ENCODE measurements at regions not wholly inside any gene's neighbourhood (a gene's known extent, or its start where the extent isn't known, plus 50 kb on each side); places are given as distances from the start of the nearest gene placed in this dataset.

GRCh38 chr12:82090165-82090564, 268.0 kb downstream of the CCDC59 start:
- H2AFZ ChIP-seq (ENCODE audit: low read depth, low read length), result no peak overlapping the region
- no peaks in the 10 kb centered on the region for H3K36me3 ChIP-seq (replicated peaks; ENCODE audit: low read depth, low read length)
- no peaks in the 10 kb centered on the region for H3K27me3 ChIP-seq (ENCODE audit: low read depth, low read length)
- H3K4me3 ChIP-seq (ENCODE audit: low read length), result no peak overlapping the region
- no peak overlapping the region for H3K4me2 ChIP-seq (ENCODE audit: low read length)
- no peaks in the 10 kb centered on the region for H3K79me2 ChIP-seq (ENCODE audit: low read length)
- no peaks in the 10 kb centered on the region for H4K20me1 ChIP-seq (ENCODE audit: insufficient read depth, low read length)
- H3K4me1 ChIP-seq (ENCODE audit: low read length), result no peaks in the 10 kb centered on the region
- no peak overlapping the region for H3K27ac ChIP-seq (ENCODE audit: low read length)
- H3K9ac ChIP-seq (ENCODE audit: low read length), result no peak overlapping the region
- no peaks in the 10 kb centered on the region for H3K9me3 ChIP-seq (ENCODE audit: insufficient read depth, low read length)
- TF ChIP-seq CTCF (IDR thresholded peaks at IDR 0.05; ENCODE audit: low read depth, low read length) (no peak), EZH2phosphoT487 (IDR thresholded peaks at IDR 0.05; ENCODE audit: low read depth) (no peak)

- Histone ChIP-seq H3K27me3 (ENCODE audit: low read depth, low read length) (no peaks in the 10 kb centered on the region), H3K4me3 (ENCODE audit: low read length) (no peak overlapping the region), H3K79me2 (ENCODE audit: low read length) (no peaks in the 10 kb centered on the region), H3K36me3 (replicated peaks; ENCODE audit: low read depth, low read length) (no peaks in the 10 kb centered on the region), H3K4me1 (ENCODE audit: low read length) (no peaks in the 10 kb centered on the region), H2AFZ (ENCODE audit: low read depth, low read length) (no peak overlapping the region), H3K27ac (ENCODE audit: low read length) (no peak overlapping the region), H4K20me1 (ENCODE audit: insufficient read depth, low read length) (no peaks in the 10 kb centered on the region), H3K9me3 (ENCODE audit: insufficient read depth, low read length) (no peaks in the 10 kb centered on the region), H3K9ac (ENCODE audit: low read length) (no peak overlapping the region), H3K4me2 (ENCODE audit: low read length) (no peak overlapping the region)
- no peak for TF ChIP-seq EZH2phosphoT487 (IDR thresholded peaks at IDR 0.05; ENCODE audit: low read depth)
- no peak for TF ChIP-seq CTCF (IDR thresholded peaks at IDR 0.05; ENCODE audit: low read depth, low read length)
Measured at GRCh38 chr12:82089369-82090121, 268.6 kb downstream of the CCDC59 start.

- H3K4me2 ChIP-seq (ENCODE audit: low read length), result no peak overlapping the region
- H3K36me3 ChIP-seq (replicated peaks; ENCODE audit: low read depth, low read length), result no peaks in the 10 kb centered on the region
- no peaks in the 10 kb centered on the region for H3K27me3 ChIP-seq (ENCODE audit: low read depth, low read length)
- no peak overlapping the region for H3K9ac ChIP-seq (ENCODE audit: low read length)
- no peak overlapping the region for H3K4me3 ChIP-seq (ENCODE audit: low read length)
- H3K79me2 ChIP-seq (ENCODE audit: low read length), result no peaks in the 10 kb centered on the region
- H3K9me3 ChIP-seq (ENCODE audit: insufficient read depth, low read length), result no peaks in the 10 kb centered on the region
- H2AFZ ChIP-seq (ENCODE audit: low read depth, low read length), result no peak overlapping the region
- no peaks in the 10 kb centered on the region for H4K20me1 ChIP-seq (ENCODE audit: insufficient read depth, low read length)
- TF ChIP-seq EZH2phosphoT487 (IDR thresholded peaks at IDR 0.05; ENCODE audit: low read depth) (no peak), CTCF (IDR thresholded peaks at IDR 0.05; ENCODE audit: low read depth, low read length) (no peak)
- no peaks in the 10 kb centered on the region for H3K4me1 ChIP-seq (ENCODE audit: low read length)
- H3K27ac ChIP-seq (ENCODE audit: low read length), result no peak overlapping the region
Measured at GRCh38 chr12:82082501-82082900, 275.7 kb downstream of the CCDC59 start.

- no peak overlapping the region for H3K4me3 ChIP-seq (ENCODE audit: low read length)
- no peaks in the 10 kb centered on the region for H3K4me1 ChIP-seq (ENCODE audit: low read length)
- no peak overlapping the region for H3K4me2 ChIP-seq (ENCODE audit: low read length)
- H3K27me3 ChIP-seq (ENCODE audit: low read depth, low read length), result no peaks in the 10 kb centered on the region
- H3K9me3 ChIP-seq (ENCODE audit: insufficient read depth, low read length), result peaks cover 6% of the 10 kb centered on the region; the same call in 1 of the 2 replicates
- no peaks in the 10 kb centered on the region for H4K20me1 ChIP-seq (ENCODE audit: insufficient read depth, low read length)
- TF ChIP-seq CTCF (IDR thresholded peaks at IDR 0.05; ENCODE audit: low read depth, low read length), result no peak
- TF ChIP-seq EZH2phosphoT487 (IDR thresholded peaks at IDR 0.05; ENCODE audit: low read depth), result no peak
- H3K36me3 ChIP-seq (replicated peaks; ENCODE audit: low read depth, low read length), result no peaks in the 10 kb centered on the region
- no peak overlapping the region for H3K9ac ChIP-seq (ENCODE audit: low read length)
- no peak overlapping the region for H2AFZ ChIP-seq (ENCODE audit: low read depth, low read length)
- H3K79me2 ChIP-seq (ENCODE audit: low read length), result no peaks in the 10 kb centered on the region
- H3K27ac ChIP-seq (ENCODE audit: low read length), result no peak overlapping the region
Measured at GRCh38 chr12:82069931-82070514, 288.2 kb downstream of the CCDC59 start.
